ENCODE measurements at regions not wholly inside any gene's neighbourhood (a gene's known extent, or its start where the extent isn't known, plus 50 kb on each side); places are given as distances from the start of the nearest gene placed in this dataset.

DNA sequence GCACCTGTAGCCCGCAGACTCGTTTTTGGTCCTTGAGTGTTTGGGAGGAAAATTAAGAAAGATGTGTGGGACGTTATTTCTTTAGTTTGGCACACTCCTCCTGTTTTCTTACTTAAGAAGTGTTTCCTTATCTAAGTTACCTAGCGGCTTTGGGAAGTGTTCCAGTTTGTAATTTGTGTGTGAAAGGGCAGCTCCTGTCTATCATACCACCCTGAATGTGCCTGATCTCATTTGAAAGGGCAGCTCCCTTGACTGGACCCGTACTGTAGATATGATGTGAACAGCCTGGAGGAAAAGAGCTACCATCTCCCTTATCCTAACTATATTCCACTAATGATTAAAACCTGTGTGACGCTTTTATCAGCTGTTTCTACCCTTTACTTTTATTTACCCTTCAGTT lies 314.3 kb downstream of the CHRM3 start:
- H3K36me3 Mint-ChIP-seq, result peaks cover 8% of the 10 kb centered on the region
- H3K9me3 Mint-ChIP-seq, result peaks cover 20% of the 10 kb centered on the region
- no peak overlapping the region for H3K4me3 Mint-ChIP-seq
- H3K27me3 Mint-ChIP-seq (ENCODE audit: low read depth), result no peaks in the 10 kb centered on the region
- POLR2A ChIA-PET, result no interaction called here
- TF ChIP-seq TP53 (CRISPR knock-in tag; IDR thresholded peaks at IDR 0.05) (no peak), NR3C1 (CRISPR knock-in tag; conservative IDR thresholded peaks at IDR 0.05; ENCODE audit: low read depth) (no peak), ZNF317 (CRISPR knock-in tag; IDR thresholded peaks at IDR 0.05; ENCODE audit: borderline replicate concordance, low read depth) (no peak), PRRX2 (CRISPR knock-in tag; IDR thresholded peaks at IDR 0.05) (no peak), NFE2L1 (CRISPR knock-in tag; IDR thresholded peaks at IDR 0.05) (no peak), MXD4 (CRISPR knock-in tag; IDR thresholded peaks at IDR 0.05; ENCODE audit: borderline replicate concordance) (no peak), ESRRA (CRISPR knock-in tag; IDR thresholded peaks at IDR 0.05; ENCODE audit: borderline replicate concordance) (no peak), TEAD1 (CRISPR knock-in tag; IDR thresholded peaks at IDR 0.05) (no peak), NFYB (CRISPR knock-in tag; conservative IDR thresholded peaks at IDR 0.05; ENCODE audit: low read depth) (no peak), KAT7 (CRISPR knock-in tag; IDR thresholded peaks at IDR 0.05; ENCODE audit: borderline replicate concordance) (no peak)
- TF ChIP-seq, protein P1, sequence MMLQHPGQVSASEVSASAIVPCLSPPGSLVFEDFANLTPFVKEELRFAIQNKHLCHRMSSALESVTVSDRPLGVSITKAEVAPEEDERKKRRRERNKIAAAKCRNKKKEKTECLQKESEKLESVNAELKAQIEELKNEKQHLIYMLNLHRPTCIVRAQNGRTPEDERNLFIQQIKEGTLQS (CRISPR knock-in tag; conservative IDR thresholded peaks at IDR 0.05), result no peak
- TF ChIP-seq, protein P2, sequence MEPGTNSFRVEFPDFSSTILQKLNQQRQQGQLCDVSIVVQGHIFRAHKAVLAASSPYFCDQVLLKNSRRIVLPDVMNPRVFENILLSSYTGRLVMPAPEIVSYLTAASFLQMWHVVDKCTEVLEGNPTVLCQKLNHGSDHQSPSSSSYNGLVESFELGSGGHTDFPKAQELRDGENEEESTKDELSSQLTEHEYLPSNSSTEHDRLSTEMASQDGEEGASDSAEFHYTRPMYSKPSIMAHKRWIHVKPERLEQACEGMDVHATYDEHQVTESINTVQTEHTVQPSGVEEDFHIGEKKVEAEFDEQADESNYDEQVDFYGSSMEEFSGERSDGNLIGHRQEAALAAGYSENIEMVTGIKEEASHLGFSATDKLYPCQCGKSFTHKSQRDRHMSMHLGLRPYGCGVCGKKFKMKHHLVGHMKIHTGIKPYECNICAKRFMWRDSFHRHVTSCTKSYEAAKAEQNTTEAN (CRISPR knock-in tag; IDR thresholded peaks at IDR 0.05), result no peak
- TF ChIP-seq, protein P3, sequence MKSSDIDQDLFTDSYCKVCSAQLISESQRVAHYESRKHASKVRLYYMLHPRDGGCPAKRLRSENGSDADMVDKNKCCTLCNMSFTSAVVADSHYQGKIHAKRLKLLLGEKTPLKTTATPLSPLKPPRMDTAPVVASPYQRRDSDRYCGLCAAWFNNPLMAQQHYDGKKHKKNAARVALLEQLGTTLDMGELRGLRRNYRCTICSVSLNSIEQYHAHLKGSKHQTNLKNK (CRISPR knock-in tag; IDR thresholded peaks at IDR 0.05), result no peak
- TF ChIP-seq, protein P4, sequence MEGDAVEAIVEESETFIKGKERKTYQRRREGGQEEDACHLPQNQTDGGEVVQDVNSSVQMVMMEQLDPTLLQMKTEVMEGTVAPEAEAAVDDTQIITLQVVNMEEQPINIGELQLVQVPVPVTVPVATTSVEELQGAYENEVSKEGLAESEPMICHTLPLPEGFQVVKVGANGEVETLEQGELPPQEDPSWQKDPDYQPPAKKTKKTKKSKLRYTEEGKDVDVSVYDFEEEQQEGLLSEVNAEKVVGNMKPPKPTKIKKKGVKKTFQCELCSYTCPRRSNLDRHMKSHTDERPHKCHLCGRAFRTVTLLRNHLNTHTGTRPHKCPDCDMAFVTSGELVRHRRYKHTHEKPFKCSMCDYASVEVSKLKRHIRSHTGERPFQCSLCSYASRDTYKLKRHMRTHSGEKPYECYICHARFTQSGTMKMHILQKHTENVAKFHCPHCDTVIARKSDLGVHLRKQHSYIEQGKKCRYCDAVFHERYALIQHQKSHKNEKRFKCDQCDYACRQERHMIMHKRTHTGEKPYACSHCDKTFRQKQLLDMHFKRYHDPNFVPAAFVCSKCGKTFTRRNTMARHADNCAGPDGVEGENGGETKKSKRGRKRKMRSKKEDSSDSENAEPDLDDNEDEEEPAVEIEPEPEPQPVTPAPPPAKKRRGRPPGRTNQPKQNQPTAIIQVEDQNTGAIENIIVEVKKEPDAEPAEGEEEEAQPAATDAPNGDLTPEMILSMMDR (IDR thresholded peaks at IDR 0.05), result no peak
- TF ChIP-seq, protein P5, sequence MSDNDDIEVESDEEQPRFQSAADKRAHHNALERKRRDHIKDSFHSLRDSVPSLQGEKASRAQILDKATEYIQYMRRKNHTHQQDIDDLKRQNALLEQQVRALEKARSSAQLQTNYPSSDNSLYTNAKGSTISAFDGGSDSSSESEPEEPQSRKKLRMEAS (CRISPR knock-in tag; IDR thresholded peaks at IDR 0.05), result no peak
- TF ChIP-seq, protein P6, sequence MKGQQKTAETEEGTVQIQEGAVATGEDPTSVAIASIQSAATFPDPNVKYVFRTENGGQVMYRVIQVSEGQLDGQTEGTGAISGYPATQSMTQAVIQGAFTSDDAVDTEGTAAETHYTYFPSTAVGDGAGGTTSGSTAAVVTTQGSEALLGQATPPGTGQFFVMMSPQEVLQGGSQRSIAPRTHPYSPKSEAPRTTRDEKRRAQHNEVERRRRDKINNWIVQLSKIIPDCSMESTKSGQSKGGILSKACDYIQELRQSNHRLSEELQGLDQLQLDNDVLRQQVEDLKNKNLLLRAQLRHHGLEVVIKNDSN (CRISPR knock-in tag; IDR thresholded peaks at IDR 0.05), result no peak
- TF ChIP-seq, protein P7, sequence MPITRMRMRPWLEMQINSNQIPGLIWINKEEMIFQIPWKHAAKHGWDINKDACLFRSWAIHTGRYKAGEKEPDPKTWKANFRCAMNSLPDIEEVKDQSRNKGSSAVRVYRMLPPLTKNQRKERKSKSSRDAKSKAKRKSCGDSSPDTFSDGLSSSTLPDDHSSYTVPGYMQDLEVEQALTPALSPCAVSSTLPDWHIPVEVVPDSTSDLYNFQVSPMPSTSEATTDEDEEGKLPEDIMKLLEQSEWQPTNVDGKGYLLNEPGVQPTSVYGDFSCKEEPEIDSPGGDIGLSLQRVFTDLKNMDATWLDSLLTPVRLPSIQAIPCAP (CRISPR knock-in tag; IDR thresholded peaks at IDR 0.05), result no peak
- H3K27ac Mint-ChIP-seq, result no peak overlapping the region
- DNase-seq (ENCODE audit: low spot score) (no peak), ATAC-seq (no peak)
- H3K4me1 Mint-ChIP-seq, result peaks cover 3% of the 10 kb centered on the region
- CTCF ChIA-PET, result no interaction called here

DNA sequence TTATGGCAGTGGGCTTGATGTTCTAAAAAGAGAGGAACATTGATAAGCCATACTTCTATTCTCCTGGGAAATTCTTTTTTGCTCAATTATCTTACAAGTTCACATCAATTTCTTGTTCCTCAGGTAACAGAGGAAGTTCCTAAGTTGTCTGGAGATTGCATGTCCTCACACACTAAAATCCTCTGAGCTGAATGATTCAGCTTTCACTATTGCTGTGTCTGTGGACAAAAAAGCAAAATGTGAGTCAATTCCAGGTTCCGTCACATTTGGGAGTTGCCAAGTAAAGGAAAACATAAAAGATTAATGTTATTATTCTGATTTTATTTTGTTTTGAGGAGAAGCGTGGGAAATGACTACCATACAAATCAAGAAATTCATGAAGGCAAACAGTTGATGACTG lies 316.7 kb downstream of the CHRM3 start:
- CTCF ChIA-PET, result no interaction called here
- Mint-ChIP-seq H3K4me3 (no peak overlapping the region), H3K27me3 (ENCODE audit: low read depth) (no peaks in the 10 kb centered on the region), H3K4me1 (peaks cover 11% of the 10 kb centered on the region), H3K9me3 (no peaks in the 10 kb centered on the region), H3K36me3 (no peaks in the 10 kb centered on the region), H3K27ac (no peak overlapping the region)
- DNase-seq (ENCODE audit: low spot score), result no peak
- POLR2A ChIA-PET, result no interaction called here
- ATAC-seq, result no peak
- TF ChIP-seq, protein P8, sequence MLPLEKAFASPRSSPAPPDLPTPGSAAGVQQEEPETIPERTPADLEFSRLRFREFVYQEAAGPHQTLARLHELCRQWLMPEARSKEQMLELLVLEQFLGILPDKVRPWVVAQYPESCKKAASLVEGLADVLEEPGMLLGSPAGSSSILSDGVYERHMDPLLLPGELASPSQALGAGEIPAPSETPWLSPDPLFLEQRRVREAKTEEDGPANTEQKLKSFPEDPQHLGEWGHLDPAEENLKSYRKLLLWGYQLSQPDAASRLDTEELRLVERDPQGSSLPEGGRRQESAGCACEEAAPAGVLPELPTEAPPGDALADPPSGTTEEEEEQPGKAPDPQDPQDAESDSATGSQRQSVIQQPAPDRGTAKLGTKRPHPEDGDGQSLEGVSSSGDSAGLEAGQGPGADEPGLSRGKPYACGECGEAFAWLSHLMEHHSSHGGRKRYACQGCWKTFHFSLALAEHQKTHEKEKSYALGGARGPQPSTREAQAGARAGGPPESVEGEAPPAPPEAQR (CRISPR knock-in tag; IDR thresholded peaks at IDR 0.05), result no peak
- TF ChIP-seq CBFB (CRISPR knock-in tag; IDR thresholded peaks at IDR 0.05; ENCODE audit: low read depth), result no peak
- no peak for TF ChIP-seq RORB (CRISPR knock-in tag; IDR thresholded peaks at IDR 0.05)
- TF ChIP-seq, protein P9, sequence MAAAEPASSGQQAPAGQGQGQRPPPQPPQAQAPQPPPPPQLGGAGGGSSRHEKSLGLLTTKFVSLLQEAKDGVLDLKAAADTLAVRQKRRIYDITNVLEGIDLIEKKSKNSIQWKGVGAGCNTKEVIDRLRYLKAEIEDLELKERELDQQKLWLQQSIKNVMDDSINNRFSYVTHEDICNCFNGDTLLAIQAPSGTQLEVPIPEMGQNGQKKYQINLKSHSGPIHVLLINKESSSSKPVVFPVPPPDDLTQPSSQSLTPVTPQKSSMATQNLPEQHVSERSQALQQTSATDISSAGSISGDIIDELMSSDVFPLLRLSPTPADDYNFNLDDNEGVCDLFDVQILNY (CRISPR knock-in tag; IDR thresholded peaks at IDR 0.05), result no peak
- TF ChIP-seq, protein P10, sequence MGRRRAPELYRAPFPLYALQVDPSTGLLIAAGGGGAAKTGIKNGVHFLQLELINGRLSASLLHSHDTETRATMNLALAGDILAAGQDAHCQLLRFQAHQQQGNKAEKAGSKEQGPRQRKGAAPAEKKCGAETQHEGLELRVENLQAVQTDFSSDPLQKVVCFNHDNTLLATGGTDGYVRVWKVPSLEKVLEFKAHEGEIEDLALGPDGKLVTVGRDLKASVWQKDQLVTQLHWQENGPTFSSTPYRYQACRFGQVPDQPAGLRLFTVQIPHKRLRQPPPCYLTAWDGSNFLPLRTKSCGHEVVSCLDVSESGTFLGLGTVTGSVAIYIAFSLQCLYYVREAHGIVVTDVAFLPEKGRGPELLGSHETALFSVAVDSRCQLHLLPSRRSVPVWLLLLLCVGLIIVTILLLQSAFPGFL (CRISPR knock-in tag; IDR thresholded peaks at IDR 0.05; ENCODE audit: borderline replicate concordance), result no peak
- no peak for TF ChIP-seq EMX1 (CRISPR knock-in tag; IDR thresholded peaks at IDR 0.05)
- no peak for TF ChIP-seq TP53 (CRISPR knock-in tag; IDR thresholded peaks at IDR 0.05)
- no peak for TF ChIP-seq FOXJ3 (CRISPR knock-in tag; IDR thresholded peaks at IDR 0.05; ENCODE audit: borderline replicate concordance)
- TF ChIP-seq, protein P7 (CRISPR knock-in tag; IDR thresholded peaks at IDR 0.05), result no peak
- TF ChIP-seq, protein P11, sequence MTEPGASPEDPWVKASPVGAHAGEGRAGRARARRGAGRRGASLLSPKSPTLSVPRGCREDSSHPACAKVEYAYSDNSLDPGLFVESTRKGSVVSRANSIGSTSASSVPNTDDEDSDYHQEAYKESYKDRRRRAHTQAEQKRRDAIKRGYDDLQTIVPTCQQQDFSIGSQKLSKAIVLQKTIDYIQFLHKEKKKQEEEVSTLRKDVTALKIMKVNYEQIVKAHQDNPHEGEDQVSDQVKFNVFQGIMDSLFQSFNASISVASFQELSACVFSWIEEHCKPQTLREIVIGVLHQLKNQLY (CRISPR knock-in tag; IDR thresholded peaks at IDR 0.05), result no peak

All from WTC11 (cell line).